ENCODE measurements at regions not wholly inside any gene's neighbourhood (a gene's known extent, or its start where the extent isn't known, plus 50 kb on each side); places are given as distances from the start of the nearest gene placed in this dataset.
A peak's percentile ranks its signal among the peaks of the same experiment; 100 is the strongest.
"Not testable (repeated sequence)": the region's sequence is repeated elsewhere in the genome, so short reads cannot be mapped to it uniquely, and the experiment has no call there.

DNA sequence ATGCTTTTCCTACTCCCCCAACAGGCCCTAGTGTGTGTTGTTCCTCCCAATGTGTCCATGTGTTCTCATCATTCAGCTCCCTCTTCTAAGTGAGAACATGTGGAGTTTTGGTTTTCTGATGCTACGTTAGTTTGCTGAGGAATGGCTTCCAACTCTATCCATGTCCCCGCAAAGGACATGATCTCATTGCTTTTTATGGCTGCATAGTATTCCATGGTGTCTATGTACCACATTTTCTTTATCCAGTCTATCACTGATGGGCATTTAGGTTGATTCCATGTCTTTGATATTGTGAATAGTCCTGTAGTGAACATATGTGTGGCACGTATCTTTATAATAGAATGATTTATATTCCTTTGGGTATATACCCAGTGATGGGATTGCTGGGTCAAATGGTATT lies 72.5 kb upstream of the CCNY start:
- H3K27ac Mint-ChIP-seq; H3K4me3 Mint-ChIP-seq (ENCODE audit: low read depth); H3K36me3 Mint-ChIP-seq (ENCODE audit: low read depth); H3K27me3 Mint-ChIP-seq (ENCODE audit: low read depth); intact Hi-C loops (cut with micrococcal nuclease); H3K4me1 Mint-ChIP-seq (ENCODE audit: low read depth); H3K9me3 Mint-ChIP-seq; DNase-seq (ENCODE audit: low spot score): not testable (repeated sequence)

DNA sequence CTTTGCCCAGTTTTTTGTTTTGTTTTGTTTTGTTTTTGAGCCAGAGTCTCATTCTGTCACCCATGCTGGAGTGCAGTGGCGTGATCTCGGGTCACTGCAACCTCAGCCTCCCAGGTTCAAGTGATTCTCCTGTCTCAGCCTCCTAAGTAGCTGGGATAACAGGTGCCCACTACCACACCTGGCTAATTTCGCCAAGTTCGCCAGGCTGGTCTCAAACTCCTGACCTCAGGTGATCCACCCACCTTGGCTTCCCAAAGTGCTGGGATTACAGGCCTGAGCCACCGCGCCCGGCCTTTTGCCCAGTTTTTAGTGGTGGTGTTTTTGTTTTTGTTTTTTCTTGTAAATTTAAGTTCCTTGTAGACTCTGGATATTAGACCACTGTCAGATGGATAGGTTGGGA lies 71.7 kb upstream of the CCNY start:
- H3K36me3 Mint-ChIP-seq (ENCODE audit: low read depth); intact Hi-C loops (cut with micrococcal nuclease); H3K27ac Mint-ChIP-seq; DNase-seq (ENCODE audit: low spot score); H3K4me1 Mint-ChIP-seq (ENCODE audit: low read depth); H3K27me3 Mint-ChIP-seq (ENCODE audit: low read depth); H3K4me3 Mint-ChIP-seq (ENCODE audit: low read depth); H3K9me3 Mint-ChIP-seq: not testable (repeated sequence)

DNA sequence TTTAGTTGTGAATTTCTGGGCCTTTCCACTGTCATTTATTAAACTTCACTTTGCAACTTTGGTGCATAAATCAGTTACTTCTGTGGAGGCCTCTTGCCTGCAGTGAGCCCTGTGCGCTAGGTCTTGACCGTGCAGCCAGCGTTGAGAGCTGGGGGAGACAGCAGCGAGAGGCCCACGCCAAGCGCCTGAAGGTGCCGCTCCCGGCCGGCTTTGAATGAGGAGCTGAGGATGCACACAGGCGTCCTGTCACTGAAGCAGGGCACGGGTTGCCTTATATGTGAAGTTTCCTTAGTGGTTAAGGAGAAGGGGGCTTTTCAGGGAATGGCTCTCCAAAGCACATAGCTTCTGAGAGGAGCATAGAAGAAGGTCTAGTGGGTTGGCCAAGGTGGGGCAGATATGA lies 70.9 kb upstream of the CCNY start:
- no peaks in the 10 kb centered on the region for H3K27me3 Mint-ChIP-seq (ENCODE audit: low read depth)
- no peaks in the 10 kb centered on the region for H3K36me3 Mint-ChIP-seq (ENCODE audit: low read depth)
- intact Hi-C loops (cut with micrococcal nuclease), result no loop called here
- no peak overlapping the region for H3K27ac Mint-ChIP-seq
- peaks cover 11% of the 10 kb centered on the region for H3K4me1 Mint-ChIP-seq (ENCODE audit: low read depth)
- no peak overlapping the region for H3K4me3 Mint-ChIP-seq (ENCODE audit: low read depth)
- H3K9me3 Mint-ChIP-seq, result no peaks in the 10 kb centered on the region
- no peak for DNase-seq (ENCODE audit: low spot score)

DNA sequence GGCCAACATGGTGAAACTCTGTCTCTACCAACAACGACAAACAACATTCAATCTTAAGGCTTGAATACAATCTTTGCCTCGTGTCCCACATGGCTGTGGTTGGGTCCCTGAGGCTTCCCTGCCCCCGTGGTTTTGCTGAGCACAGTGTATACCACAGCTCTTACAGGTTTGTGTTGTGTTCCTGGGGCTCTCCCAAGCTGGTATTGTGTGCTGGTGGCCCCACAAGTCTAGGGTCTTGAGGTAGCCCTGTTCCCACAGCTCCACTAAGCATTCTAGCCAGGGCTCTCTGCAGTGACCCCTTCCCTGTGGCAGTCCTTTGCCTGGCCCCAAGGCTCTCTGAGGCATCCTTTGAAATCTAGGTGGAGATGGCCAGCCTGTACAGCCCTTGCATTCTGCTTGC lies 68.0 kb upstream of the CCNY start:
- H3K9me3 Mint-ChIP-seq, result no peaks in the 10 kb centered on the region
- H3K4me3 Mint-ChIP-seq (ENCODE audit: low read depth), result no peak overlapping the region
- intact Hi-C loops (cut with micrococcal nuclease), result no loop called here
- no peak for DNase-seq (ENCODE audit: low spot score)
- H3K27ac Mint-ChIP-seq, result no peak overlapping the region
- H3K36me3 Mint-ChIP-seq (ENCODE audit: low read depth), result no peaks in the 10 kb centered on the region
- peaks cover 15% of the 10 kb centered on the region for H3K4me1 Mint-ChIP-seq (ENCODE audit: low read depth)
- H3K27me3 Mint-ChIP-seq (ENCODE audit: low read depth), result no peaks in the 10 kb centered on the region

DNA sequence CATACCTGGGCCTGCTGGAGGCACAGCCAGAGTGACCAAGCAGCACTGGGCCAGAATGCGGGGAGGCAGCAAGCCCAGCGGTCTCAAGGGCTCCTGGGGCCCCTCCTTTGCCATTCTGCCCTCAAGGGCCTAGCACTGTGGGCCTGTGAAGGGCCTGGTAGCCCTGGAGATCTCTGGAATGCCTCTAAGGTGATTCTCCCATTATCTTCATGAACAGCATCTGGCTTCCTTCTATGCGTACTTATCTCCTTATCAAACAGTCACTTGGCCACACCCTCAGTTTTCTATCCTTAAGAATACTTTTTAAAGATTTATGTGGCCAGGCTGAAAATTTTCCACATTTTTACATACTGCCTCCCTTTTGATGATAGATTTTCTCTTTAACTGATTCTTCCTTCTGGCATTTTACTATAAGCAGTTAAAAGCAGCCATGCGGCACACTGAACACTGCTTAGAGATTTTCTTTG lies 67.5 kb upstream of the CCNY start:
- intact Hi-C loops (cut with micrococcal nuclease), result no loop called here
- Mint-ChIP-seq H3K27me3 (ENCODE audit: low read depth) (no peaks in the 10 kb centered on the region), H3K4me3 (ENCODE audit: low read depth) (no peak overlapping the region), H3K9me3 (no peaks in the 10 kb centered on the region), H3K27ac (no peak overlapping the region), H3K4me1 (ENCODE audit: low read depth) (peaks cover 15% of the 10 kb centered on the region), H3K36me3 (ENCODE audit: low read depth) (no peaks in the 10 kb centered on the region)
- no peak for DNase-seq (ENCODE audit: low spot score)

DNA sequence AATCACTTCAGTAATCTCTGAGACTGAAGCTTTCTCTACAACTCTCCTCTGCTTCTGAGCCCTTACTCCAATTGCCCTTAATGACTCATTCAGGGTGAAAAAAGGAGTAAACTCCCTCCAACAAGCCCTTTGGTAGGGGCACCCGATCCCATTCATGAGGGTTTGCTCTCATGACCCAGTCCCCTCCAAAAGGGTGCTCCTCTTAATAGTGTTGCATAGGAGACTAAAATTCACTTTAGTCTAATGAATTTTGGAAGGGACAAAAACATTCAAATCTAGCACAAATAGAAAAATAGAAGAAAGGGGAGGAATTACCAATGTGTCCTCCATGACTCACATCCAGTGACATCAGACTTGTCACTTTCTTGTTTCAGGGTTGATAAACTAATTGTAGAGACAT lies 66.2 kb upstream of the CCNY start:
- Mint-ChIP-seq H3K36me3 (ENCODE audit: low read depth) (no peaks in the 10 kb centered on the region), H3K27ac (peak overlapping the region; percentile 72), H3K9me3 (no peaks in the 10 kb centered on the region), H3K4me3 (ENCODE audit: low read depth) (no peak overlapping the region), H3K27me3 (ENCODE audit: low read depth) (no peaks in the 10 kb centered on the region), H3K4me1 (ENCODE audit: low read depth) (peaks cover 15% of the 10 kb centered on the region)
- intact Hi-C loops (cut with micrococcal nuclease), result no loop called here
- no peak for DNase-seq (ENCODE audit: low spot score)

DNA sequence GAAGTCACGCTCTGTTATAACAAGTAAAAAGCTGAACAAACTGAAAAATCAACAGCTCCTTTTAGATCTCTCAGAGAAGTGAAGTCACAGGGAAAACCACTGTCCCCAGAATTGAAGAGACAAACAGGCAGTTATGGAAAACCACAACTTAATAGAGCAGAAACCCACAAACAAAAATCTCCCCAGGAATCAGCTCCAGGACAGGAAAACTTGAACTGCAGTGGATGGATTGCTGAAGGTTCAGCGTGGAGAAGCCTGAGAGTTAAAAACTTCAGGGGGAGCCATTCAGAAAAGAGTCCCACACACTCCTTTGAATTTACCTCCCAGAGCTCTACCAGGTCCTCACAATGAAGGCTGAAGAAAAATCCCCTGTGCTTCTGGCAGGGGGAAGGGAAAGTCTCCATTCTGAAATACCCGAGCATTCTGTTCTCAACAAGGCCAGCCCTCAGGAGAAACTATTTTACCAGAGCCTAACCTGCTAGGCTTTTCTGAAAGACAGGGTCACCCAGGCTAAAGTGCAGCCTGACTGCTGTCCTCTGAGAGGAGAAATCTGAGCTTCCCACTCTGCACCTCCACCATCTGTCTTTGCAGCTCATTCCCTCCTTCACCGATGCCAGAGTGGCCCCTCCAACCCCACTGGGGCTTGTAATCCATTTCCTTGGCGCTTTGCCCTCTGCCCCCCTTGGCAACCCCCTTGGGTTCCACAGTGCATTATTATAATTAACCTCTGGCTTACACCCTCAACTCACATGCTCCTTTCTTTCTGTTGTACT lies 65.0 kb upstream of the CCNY start:
- Mint-ChIP-seq H3K27ac (no peak overlapping the region), H3K36me3 (ENCODE audit: low read depth) (no peaks in the 10 kb centered on the region), H3K4me1 (ENCODE audit: low read depth) (peaks cover 15% of the 10 kb centered on the region), H3K4me3 (ENCODE audit: low read depth) (no peak overlapping the region), H3K9me3 (no peaks in the 10 kb centered on the region), H3K27me3 (ENCODE audit: low read depth) (no peaks in the 10 kb centered on the region)
- DNase-seq (ENCODE audit: low spot score), result no peak
- intact Hi-C loops (cut with micrococcal nuclease), result no loop called here

DNA sequence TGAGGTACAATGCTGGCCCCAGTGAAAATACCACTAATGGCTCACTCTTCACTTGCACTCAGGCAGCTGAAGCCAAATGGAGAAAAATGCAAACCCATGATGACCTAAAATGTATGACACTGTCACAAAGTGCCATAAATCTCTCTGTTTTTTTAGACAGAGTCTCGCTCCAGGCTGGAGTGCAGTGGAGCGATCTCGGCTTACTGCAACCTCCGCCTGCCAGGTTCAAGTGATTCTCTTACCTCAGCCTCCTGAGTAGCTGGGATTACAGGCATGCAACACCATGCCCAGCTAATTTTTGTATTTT lies 64.5 kb upstream of the CCNY start:
- H3K4me1 Mint-ChIP-seq (ENCODE audit: low read depth), result peaks cover 15% of the 10 kb centered on the region
- H3K4me3 Mint-ChIP-seq (ENCODE audit: low read depth); intact Hi-C loops (cut with micrococcal nuclease); H3K9me3 Mint-ChIP-seq; DNase-seq (ENCODE audit: low spot score); H3K27ac Mint-ChIP-seq; H3K27me3 Mint-ChIP-seq (ENCODE audit: low read depth); H3K36me3 Mint-ChIP-seq (ENCODE audit: low read depth): not testable (repeated sequence)

DNA sequence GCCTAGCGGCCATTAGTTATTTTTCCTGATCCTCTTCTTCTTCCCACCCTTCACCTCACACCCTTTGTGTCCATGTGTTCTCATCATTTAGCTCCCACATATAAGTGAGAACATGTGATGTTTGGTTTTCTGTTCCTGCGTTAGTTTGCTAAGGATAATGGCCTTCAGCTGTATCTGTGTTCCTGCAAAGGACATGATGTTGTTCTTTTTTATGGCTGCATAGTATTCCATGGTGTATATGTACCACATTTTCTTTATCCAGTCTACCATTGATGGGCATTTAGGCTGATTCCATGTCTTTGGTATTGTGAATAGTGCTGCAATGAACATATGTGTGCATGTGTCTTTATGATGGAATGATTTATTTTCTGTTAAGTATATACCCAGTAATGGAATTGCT lies 63.9 kb upstream of the CCNY start:
- H3K4me3 Mint-ChIP-seq (ENCODE audit: low read depth); H3K9me3 Mint-ChIP-seq; DNase-seq (ENCODE audit: low spot score); intact Hi-C loops (cut with micrococcal nuclease); H3K27me3 Mint-ChIP-seq (ENCODE audit: low read depth); H3K27ac Mint-ChIP-seq; H3K36me3 Mint-ChIP-seq (ENCODE audit: low read depth): not testable (repeated sequence)
- H3K4me1 Mint-ChIP-seq (ENCODE audit: low read depth), result peaks cover 15% of the 10 kb centered on the region

DNA sequence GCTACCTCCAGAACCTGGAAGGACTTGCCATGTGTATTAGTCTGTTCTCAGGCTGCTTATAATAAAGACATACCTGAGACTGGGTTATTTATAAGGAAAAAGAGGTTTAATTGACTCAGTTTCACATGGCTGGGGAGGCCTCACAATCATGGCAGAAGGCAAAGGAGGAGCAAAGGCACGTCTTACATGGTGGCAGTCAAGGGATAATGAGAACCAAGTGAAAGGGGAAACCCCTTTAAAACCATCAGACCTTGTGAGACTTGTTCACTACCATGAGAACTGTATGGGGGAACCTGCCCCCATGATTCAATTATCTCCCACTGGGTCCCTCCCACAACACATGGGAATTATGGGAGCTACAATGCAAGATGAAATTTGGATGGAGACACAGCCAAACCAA lies 62.3 kb upstream of the CCNY start:
- intact Hi-C loops (cut with micrococcal nuclease); H3K27ac Mint-ChIP-seq; H3K9me3 Mint-ChIP-seq; H3K36me3 Mint-ChIP-seq (ENCODE audit: low read depth); H3K27me3 Mint-ChIP-seq (ENCODE audit: low read depth); DNase-seq (ENCODE audit: low spot score); H3K4me3 Mint-ChIP-seq (ENCODE audit: low read depth): not testable (repeated sequence)
- H3K4me1 Mint-ChIP-seq (ENCODE audit: low read depth), result peaks cover 12% of the 10 kb centered on the region

DNA sequence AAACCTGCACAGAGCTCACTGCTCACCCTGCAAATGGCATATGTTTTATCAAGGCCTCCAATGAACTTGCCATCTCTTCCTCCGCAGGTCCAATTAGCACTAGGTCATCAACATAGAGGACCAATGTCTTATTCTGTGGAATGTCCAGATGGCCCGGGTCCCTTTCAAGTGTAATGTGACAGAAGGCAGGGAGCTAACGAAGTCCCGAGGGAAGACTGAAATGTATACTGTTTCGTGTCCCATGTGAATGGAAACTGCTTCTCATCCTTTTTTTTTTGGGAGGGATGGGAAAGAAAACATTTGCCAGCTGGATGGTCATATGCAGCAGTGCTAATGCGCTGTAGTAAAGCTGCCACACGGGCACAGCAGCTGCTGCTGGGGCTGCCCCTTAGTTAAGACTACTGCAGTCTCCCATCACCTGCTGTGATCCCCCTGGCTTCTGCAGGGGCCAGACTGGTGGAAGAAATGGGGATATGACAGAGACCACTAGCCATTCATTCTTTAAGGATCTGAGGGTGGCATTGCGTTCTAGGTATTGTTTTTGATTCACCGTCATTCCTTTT lies 61.7 kb upstream of the CCNY start:
- H3K27me3 Mint-ChIP-seq (ENCODE audit: low read depth), result no peaks in the 10 kb centered on the region
- no peak overlapping the region for H3K4me3 Mint-ChIP-seq (ENCODE audit: low read depth)
- H3K4me1 Mint-ChIP-seq (ENCODE audit: low read depth), result peaks cover 9% of the 10 kb centered on the region
- intact Hi-C loops (cut with micrococcal nuclease), result no loop called here
- H3K27ac Mint-ChIP-seq, result no peak overlapping the region
- no peaks in the 10 kb centered on the region for H3K9me3 Mint-ChIP-seq
- no peaks in the 10 kb centered on the region for H3K36me3 Mint-ChIP-seq (ENCODE audit: low read depth)
- no peak for DNase-seq (ENCODE audit: low spot score)

DNA sequence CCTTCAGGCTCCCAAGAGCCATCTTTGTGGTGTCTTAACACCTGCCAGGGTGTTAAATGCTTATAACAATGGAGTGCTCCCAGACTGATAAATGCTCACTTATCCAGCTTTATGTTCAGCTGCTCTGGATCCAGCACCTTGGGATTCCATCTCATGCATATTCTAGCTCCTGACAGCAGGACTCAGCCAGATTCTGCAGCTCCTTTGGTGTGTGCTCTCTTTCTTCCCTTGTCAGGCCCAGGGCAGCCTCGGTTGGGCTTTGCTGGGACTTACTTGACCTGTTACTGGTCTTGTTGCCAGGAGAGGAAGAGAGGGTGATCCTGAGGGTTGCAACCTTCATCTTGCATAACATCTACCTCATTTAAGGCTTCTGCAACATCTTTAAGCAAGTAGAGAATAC lies 59.4 kb upstream of the CCNY start:
- Mint-ChIP-seq H3K9me3 (no peaks in the 10 kb centered on the region), H3K27ac (no peak overlapping the region), H3K4me3 (ENCODE audit: low read depth) (no peak overlapping the region), H3K27me3 (ENCODE audit: low read depth) (peaks cover 3% of the 10 kb centered on the region), H3K36me3 (ENCODE audit: low read depth) (no peaks in the 10 kb centered on the region), H3K4me1 (ENCODE audit: low read depth) (peaks cover 2% of the 10 kb centered on the region)
- DNase-seq (ENCODE audit: low spot score), result no peak
- intact Hi-C loops (cut with micrococcal nuclease), result no loop called here

DNA sequence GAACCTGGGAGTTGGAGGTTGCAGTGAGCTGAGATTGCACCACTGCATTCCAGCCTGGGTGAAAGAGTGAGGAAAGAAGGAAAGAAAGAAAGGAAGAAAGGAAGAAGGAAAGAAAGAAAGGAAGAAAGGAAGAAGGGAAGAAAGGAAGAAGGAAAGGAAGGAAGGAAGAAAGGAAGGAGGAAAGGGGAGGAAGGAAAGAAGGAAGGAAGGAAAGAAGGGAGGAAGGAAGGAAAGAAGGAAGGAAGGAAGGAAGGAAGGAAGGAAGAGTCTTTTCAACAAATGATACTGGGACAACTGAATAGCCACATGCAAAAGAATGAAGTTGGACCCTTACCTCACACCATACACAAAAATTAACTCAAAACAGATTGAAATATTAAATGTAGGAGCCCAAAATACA lies 56.1 kb upstream of the CCNY start:
- H3K36me3 Mint-ChIP-seq (ENCODE audit: low read depth); H3K4me3 Mint-ChIP-seq (ENCODE audit: low read depth); intact Hi-C loops (cut with micrococcal nuclease); H3K27me3 Mint-ChIP-seq (ENCODE audit: low read depth); DNase-seq (ENCODE audit: low spot score); H3K9me3 Mint-ChIP-seq; H3K4me1 Mint-ChIP-seq (ENCODE audit: low read depth); H3K27ac Mint-ChIP-seq: not testable (repeated sequence)

Measured in activated T-helper 2 cell treated with anti-CD3 and anti-CD28 coated beads, Interferon-gamma antibody, Interleukin-2, Interleukin-4, amounts not matched to agents 10 μg/mL and 5 μg/mL and 100 μg/mL, durations not matched to agents 14 hours and 24 hours and 36 hours (primary cell).